Epithelial cell of proximal tubule (primary cell): ENCODE measurements at regions not wholly inside any gene's neighbourhood (a gene's known extent, or its start where the extent isn't known, plus 50 kb on each side); places are given as distances from the start of the nearest gene placed in this dataset.

Experiments used
- DNase-seq: peaks from one replicate; pipeline ENCODE4 v3.0.0-alpha.2; 2011; ENCODE audit warnings: low read depth
- H3K4me3 ChIP-seq: 2 replicates; pipeline ENCODE4 v1.5.1; 2011; ENCODE audit warnings: low read depth, mild to moderate bottlenecking, low read length
- TF ChIP-seq, protein P1 (sequence below): conservative IDR thresholded peaks from 2 replicates; pipeline ENCODE4 v1.5.1; 2012; ENCODE audit warnings: low read depth, mild to moderate bottlenecking, low read length

DNA sequence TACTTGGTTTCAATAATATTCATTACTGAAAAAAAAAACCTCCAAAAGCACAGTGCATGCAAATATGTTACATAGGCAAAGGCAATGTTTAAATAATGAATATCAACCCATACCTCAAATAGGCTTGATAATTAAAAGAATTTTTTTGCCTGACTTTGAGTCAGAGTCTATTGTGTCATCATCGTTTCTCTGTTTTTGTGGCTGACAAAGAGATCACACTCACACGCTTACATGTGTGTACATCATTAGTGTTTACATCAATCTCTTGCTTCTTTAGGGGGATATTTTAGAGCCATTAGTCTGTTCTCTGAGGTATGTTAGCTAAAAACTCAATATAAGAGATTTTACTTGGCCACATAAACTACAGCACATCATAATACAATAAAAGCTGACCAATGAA lies 150.3 kb upstream of the MMADHC start:
- no peak for DNase-seq
- H3K4me3 ChIP-seq: no peak overlapping the region
- TF ChIP-seq, protein P1, sequence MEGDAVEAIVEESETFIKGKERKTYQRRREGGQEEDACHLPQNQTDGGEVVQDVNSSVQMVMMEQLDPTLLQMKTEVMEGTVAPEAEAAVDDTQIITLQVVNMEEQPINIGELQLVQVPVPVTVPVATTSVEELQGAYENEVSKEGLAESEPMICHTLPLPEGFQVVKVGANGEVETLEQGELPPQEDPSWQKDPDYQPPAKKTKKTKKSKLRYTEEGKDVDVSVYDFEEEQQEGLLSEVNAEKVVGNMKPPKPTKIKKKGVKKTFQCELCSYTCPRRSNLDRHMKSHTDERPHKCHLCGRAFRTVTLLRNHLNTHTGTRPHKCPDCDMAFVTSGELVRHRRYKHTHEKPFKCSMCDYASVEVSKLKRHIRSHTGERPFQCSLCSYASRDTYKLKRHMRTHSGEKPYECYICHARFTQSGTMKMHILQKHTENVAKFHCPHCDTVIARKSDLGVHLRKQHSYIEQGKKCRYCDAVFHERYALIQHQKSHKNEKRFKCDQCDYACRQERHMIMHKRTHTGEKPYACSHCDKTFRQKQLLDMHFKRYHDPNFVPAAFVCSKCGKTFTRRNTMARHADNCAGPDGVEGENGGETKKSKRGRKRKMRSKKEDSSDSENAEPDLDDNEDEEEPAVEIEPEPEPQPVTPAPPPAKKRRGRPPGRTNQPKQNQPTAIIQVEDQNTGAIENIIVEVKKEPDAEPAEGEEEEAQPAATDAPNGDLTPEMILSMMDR: no peak

DNA sequence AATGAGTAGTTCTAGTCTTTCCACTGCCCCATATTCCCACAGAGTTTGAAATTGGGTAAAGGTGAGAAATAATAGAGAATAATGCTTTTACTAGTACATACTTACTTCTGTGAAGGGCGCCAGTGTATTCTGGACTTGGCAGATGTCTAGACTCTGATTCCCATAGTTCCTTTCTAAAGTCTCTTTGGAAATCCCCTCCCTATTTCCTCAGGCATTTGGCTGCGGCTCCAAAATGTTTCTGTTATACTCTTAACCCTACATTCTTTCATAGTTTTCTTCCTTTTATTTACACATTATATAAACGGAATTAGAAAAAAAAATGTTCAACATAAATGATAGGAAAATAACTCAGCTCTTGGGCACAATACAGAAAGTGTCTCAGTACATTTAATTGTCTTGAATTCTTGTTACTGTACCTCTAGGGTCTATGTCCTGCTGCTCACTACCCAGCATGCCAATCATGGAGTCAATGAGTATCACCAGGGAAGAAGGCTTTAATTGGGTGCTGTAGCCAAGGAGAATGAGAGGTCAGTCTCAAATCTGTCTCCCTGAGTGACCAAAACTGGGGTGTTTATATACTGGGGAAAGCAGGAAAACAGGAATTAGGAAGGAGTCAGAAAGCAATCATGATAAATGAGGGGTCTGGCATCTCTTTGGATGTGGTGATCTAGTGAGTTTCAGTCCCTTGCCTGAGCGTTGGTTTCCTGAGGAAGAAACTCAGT lies 147.8 kb upstream of the MMADHC start:
- H3K4me3 ChIP-seq: no peak overlapping the region
- no peak for DNase-seq
- TF ChIP-seq, protein P1: no peak

DNA sequence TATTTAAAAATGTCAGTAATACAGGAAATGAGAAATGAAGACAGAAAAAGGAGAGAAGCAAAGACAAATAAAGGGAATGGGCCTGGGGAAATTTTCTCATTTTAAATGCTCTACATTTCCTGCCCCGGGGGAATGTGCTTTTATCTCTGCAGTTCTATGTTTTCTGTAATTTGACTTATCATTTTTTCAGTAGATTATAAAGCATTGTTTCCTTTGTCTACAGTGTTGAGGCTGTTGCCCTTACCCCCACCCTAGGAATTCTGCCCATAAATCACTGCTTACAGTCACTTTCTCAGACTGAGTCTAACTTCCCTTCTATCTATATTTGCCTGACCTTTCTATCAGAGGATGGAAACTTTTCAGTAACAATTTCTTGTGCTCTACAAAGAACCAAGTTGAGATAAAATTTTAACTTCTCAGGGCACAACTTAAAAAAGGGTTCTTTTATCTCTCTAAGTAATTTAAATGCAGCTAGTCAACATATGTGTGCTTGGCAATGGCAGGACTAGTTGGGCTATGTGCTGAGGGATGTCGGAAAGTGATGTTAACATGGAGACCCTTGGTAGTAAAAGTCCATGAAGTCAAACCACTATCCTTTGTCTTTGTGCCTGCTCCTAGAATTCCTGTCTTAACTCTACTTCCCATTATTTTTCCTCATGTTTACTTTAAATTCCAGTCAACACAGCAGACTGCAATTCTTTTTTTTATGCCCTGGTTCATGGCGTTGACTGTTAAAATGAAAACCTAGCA lies 146.5 kb upstream of the MMADHC start:
- no peak for DNase-seq
- no peak overlapping the region for H3K4me3 ChIP-seq
- TF ChIP-seq, protein P1: no peak

- H3K4me3 ChIP-seq: no peak overlapping the region
- no peak for DNase-seq
- TF ChIP-seq, protein P1: no peak
Observed at GRCh38 chr2:149732730-149733290, 145.2 kb upstream of the MMADHC start.

- DNase-seq: no peak
- H3K4me3 ChIP-seq: no peak overlapping the region
- TF ChIP-seq, protein P1: no peak
Observed at GRCh38 chr2:149732001-149732685, 144.6 kb upstream of the MMADHC start.

- H3K4me3 ChIP-seq: no peak overlapping the region
- no peak for DNase-seq
- TF ChIP-seq, protein P1: no peak
Observed at GRCh38 chr2:149731079-149731478, 143.5 kb upstream of the MMADHC start.
